OCI-LY1 (cell line): ENCODE measurements at regions not wholly inside any gene's neighbourhood (a gene's known extent, or its start where the extent isn't known, plus 50 kb on each side); places are given as distances from the start of the nearest gene placed in this dataset.

Experiments used
- CTCF ChIP-seq: fragments of 200-600 bp; sonication (generic), shearing (Covaris generic); IDR thresholded peaks from 2 replicates; pipeline ENCODE4 v1.5.1; 2017; ENCODE audit warnings: mild to moderate bottlenecking, antibody characterized with exemption, low read length, moderate library complexity, mixed read lengths
- EZH2 ChIP-seq: fragments of 200-600 bp; sonication (generic), shearing (Covaris generic); IDR thresholded peaks from 2 replicates; pipeline ENCODE4 v1.8.0; 2017; ENCODE audit warnings: borderline replicate concordance, mixed run types, mild to moderate bottlenecking, antibody characterized with exemption, low read length, moderate library complexity, mixed read lengths

GRCh38 chr14:97388408-97388807 is 591.2 kb downstream of the VRK1 start:
- no peak for TF ChIP-seq CTCF
- TF ChIP-seq EZH2: no peak
